Mucosa of stomach (tissue), 1 donor: ENCODE measurements at regions not wholly inside any gene's neighbourhood (a gene's known extent, or its start where the extent isn't known, plus 50 kb on each side); places are given as distances from the start of the nearest gene placed in this dataset.

Source experiments
- H3K27me3 ChIP-seq: one replicate; pipeline ENCODE4 v1.7.0; 2013; ENCODE audit warnings: mild to moderate bottlenecking, low read length; ENCODE audit not compliant: control insufficient read depth, insufficient read depth
- H3K36me3 ChIP-seq: one replicate; pipeline ENCODE4 v1.7.0; 2013; ENCODE audit warnings: low read length; ENCODE audit not compliant: control insufficient read depth, insufficient read depth
- H3K4me1 ChIP-seq: one replicate; pipeline ENCODE4 v1.7.0; 2013; ENCODE audit warnings: mild to moderate bottlenecking, low read length; ENCODE audit not compliant: control insufficient read depth, insufficient read depth
- H3K4me3 ChIP-seq: one replicate; pipeline ENCODE4 v1.7.0; 2013; ENCODE audit warnings: low read length
- H3K9ac ChIP-seq: one replicate; pipeline ENCODE4 v1.7.0; 2013; ENCODE audit warnings: mild to moderate bottlenecking, low read length, moderate library complexity
- H3K9me3 ChIP-seq: one replicate; pipeline ENCODE4 v1.7.0; 2013; ENCODE audit warnings: mild to moderate bottlenecking, low read length, moderate library complexity; ENCODE audit not compliant: control insufficient read depth
- donor health status: Pancreatic carcinoma.

DNA sequence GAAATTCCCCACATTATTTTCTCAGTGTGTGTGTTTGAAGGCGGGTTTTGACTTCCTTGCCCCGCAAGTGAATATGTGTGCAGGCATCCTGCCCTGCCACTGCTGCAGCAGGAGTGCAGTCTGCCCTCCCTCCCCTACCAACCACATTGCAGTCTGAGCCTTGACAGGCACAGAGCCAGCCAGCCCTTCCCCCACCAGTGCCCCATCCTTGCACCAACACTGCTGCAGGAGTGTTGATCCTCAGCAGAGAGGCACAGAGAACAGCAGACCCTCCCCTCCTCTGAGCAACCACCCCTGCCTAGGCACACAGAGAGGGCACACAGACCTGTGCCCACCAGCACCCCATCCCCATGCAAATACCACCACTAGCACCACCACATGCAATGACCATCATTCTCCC, 683.0 kb upstream of the PKDCC start:
- H3K36me3 ChIP-seq = no peaks in the 10 kb centered on the region
- H3K27me3 ChIP-seq = no peaks in the 10 kb centered on the region
- no peak overlapping the region for H3K9ac ChIP-seq
- H3K4me3 ChIP-seq = no peak overlapping the region
- H3K9me3 ChIP-seq = no peaks in the 10 kb centered on the region
- H3K4me1 ChIP-seq = no peaks in the 10 kb centered on the region

DNA sequence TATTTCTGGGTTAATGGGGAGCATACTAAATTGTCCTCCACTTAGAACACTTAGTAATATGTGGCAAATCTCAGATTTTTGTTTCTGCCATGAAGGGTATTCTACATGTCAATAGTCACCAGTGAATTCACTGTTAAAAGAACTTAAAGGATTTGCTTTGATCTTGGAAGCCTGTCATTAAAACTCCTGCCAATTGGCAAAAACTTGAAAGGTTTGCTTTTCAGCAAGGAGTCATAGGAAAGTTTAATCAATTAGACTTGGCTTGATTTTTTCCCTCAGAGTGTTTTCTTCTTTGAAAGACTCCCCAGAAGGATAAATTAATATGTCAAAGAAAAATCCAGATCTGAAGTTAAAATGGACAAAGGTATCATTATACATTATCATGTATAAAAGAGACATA, 671.9 kb upstream of the PKDCC start:
- Histone ChIP-seq H3K4me3 (no peak overlapping the region), H3K4me1 (no peaks in the 10 kb centered on the region), H3K9me3 (no peaks in the 10 kb centered on the region)

DNA sequence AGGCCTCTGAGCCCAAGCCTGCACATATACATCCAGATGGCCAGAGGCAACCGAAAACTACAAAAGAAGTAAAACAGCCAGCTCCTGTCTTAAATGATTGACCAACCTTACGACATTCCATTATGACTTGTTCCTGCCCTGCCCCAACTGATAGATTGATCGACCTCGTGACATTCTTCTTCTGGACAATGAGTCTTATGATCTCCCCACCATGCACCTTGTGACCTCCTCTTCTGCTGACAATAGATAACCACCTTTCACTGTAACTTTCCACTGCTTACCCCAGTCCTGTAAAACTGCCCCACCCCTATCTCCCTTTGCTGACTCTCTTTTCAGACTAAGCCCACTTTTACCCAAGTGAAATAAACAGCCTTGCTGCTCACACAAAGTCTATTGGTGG, 670.0 kb upstream of the PKDCC start:
- Histone ChIP-seq H3K36me3 (no peaks in the 10 kb centered on the region), H3K27me3 (no peaks in the 10 kb centered on the region), H3K9me3 (no peaks in the 10 kb centered on the region), H3K4me1 (no peaks in the 10 kb centered on the region), H3K4me3 (no peak overlapping the region), H3K9ac (no peak overlapping the region)

More for the DNA sequence above, 671.9 kb upstream of the PKDCC start:
- Histone ChIP-seq H3K36me3 (no peaks in the 10 kb centered on the region), H3K27me3 (no peaks in the 10 kb centered on the region), H3K9ac (no peak overlapping the region)

DNA sequence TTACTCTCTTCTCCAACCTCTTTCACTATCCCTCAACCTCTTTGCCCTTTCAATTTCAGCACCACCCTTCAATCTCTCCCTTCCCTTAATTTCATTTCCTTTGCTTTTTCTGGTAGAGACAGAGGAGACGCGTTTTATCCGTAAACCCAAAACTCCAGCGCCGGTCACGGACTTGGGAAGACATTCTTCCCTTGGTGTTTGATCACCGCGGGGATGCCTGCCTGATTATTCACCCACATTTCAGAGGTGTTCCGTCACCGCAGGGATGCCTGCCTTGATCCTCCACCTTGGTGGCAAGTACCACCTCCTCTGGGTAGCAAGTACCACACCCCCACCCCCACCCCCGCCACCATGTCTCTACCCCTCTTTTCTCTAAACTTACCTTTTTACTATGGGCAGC, 669.4 kb upstream of the PKDCC start:
- no peaks in the 10 kb centered on the region for H3K27me3 ChIP-seq
- no peak overlapping the region for H3K4me3 ChIP-seq
- no peak overlapping the region for H3K9ac ChIP-seq
- no peaks in the 10 kb centered on the region for H3K36me3 ChIP-seq
- H3K9me3 ChIP-seq = no peaks in the 10 kb centered on the region
- H3K4me1 ChIP-seq = no peaks in the 10 kb centered on the region

DNA sequence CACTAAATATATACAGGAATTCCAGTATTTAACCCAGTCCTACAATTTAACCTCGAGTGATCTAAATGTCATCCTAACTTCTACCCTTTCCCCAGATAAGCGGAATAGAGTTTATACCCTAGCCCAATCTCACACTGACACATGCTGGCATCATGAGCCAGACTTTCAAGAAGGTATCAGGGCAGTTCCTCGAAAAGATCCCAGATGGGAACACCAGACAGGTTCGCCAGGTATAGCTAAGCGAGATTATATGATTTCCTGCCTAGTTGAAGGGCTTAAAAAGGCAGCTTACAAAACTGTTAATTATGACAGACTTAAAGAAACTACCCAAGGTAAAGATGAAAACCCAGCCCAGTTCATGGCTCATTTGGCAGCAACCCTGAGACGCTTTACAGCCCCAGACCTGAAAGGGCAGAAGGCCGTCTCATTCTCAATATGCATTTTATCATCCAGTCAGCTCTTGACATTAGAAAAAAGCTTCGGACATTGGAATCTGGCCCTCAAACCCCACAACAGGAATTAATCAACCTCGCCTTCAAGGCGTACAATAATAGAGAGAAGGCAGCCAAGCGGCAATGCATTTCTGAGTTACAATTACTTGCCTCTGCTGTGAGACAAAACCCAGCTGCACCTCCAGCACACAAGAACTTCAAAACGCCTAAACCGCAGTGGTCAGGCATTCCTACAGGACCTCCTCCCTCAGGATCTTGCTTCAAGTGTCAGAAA, 668.2 kb upstream of the PKDCC start:
- no peaks in the 10 kb centered on the region for H3K27me3 ChIP-seq

DNA sequence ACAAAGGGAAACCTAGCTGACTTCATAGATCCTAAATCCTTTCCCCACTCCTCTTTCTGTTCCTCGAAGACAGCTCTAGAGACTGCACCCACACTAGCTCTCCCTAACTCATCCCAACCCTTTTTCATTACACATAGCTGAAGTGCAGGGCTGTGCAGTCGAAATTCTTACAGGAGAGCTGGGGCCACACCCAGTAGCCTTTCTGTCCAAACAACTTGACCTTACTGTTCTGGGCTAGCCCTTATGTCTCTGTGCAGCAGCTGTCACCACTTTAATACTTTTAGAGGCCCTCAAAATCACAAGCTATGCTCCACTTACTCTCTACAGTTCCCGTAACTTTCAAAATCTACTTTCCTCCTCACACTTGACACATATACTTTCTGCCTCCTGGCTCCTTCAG, 666.1 kb upstream of the PKDCC start:
- no peaks in the 10 kb centered on the region for H3K27me3 ChIP-seq
- no peaks in the 10 kb centered on the region for H3K36me3 ChIP-seq
- no peaks in the 10 kb centered on the region for H3K9me3 ChIP-seq
- H3K9ac ChIP-seq = no peak overlapping the region
- no peak overlapping the region for H3K4me3 ChIP-seq
- no peaks in the 10 kb centered on the region for H3K4me1 ChIP-seq

More for the DNA sequence above, 668.2 kb upstream of the PKDCC start:
- Histone ChIP-seq H3K4me3 (no peak overlapping the region), H3K36me3 (no peaks in the 10 kb centered on the region), H3K4me1 (no peaks in the 10 kb centered on the region), H3K9me3 (no peaks in the 10 kb centered on the region), H3K9ac (no peak overlapping the region)

DNA sequence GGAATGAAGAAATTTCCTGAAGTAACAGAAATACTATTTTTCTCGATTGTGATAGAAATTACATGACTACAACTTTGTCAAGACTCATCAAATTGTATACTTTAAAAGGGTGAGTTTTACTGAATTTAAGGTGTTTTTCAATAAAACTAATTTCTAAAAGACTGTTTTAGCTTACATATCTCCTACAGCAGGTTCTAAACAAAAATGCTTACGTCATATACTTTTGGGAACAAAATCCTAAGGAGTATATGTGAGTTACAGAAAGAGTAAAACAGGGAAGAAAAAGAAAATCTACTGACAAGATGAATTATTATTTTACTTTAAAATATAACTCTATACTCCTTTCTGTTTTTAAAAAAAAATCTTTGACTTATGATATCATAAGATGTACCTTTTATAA, 660.3 kb upstream of the PKDCC start:
- Histone ChIP-seq H3K4me3 (no peak overlapping the region), H3K9me3 (no peaks in the 10 kb centered on the region), H3K36me3 (no peaks in the 10 kb centered on the region), H3K27me3 (no peaks in the 10 kb centered on the region), H3K9ac (no peak overlapping the region), H3K4me1 (no peaks in the 10 kb centered on the region)

DNA sequence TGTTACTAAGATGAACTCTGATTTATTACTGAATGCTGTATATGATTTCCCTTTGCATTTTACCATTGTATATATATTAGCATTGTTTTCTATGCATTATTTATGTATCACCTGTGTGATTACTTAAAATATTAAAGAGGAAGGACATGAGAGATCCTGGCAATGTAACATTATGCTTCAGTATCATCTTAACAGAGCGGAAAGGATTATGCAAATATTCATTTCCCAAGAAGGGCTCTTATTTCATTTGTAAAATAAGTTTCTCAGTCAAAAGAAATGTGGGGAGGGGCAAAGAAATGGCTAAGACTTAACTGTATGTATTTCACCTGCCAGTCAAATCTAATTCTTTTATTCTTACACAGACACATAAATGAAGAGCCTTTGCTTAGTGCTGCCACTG, 654.2 kb upstream of the PKDCC start:
- Histone ChIP-seq H3K27me3 (no peaks in the 10 kb centered on the region), H3K4me1 (no peaks in the 10 kb centered on the region), H3K9ac (no peak overlapping the region), H3K4me3 (no peak overlapping the region), H3K36me3 (no peaks in the 10 kb centered on the region), H3K9me3 (no peaks in the 10 kb centered on the region)

DNA sequence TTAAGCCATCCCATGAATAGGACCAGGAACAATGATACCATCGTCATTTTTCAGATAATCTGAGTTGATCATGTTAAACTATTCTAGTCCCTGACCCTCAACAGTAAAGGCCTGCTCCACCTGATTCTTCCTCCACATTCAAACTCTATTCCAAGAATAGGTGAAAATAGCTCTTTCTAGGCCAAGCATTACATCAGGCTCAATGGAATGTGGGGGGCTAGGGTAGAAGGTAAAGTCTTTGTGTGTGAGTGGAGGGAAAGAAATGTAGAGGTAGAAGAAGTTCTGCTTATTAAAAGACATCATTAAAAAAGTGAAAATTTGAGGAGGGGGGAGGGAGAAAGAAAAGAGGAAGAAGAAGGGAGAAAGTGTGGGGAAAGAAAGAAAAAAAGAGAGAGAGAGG, 653.3 kb upstream of the PKDCC start:
- H3K36me3 ChIP-seq = no peaks in the 10 kb centered on the region
- H3K27me3 ChIP-seq = no peaks in the 10 kb centered on the region
- no peaks in the 10 kb centered on the region for H3K4me1 ChIP-seq
- no peaks in the 10 kb centered on the region for H3K9me3 ChIP-seq
- no peak overlapping the region for H3K4me3 ChIP-seq
- H3K9ac ChIP-seq = no peak overlapping the region

DNA sequence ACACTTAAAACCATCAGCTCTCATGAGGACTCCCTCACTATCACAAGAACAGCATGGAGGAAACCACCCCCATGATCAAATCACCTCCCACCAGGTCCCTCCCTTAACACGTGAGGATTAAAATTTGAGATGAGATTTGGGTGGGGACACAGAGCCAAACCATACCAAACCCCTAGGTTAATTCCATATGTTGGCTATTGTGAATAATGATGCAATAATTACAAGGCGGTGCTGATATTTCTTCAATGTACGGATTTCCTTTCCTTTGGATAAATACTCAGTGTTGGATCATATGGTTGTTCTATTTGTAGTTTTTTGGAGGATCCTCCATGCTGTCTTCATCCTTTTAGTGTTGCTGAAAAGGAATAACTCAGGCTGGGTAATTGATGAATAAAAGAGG, 652.1 kb upstream of the PKDCC start:
- Histone ChIP-seq H3K27me3 (no peaks in the 10 kb centered on the region), H3K9me3 (no peaks in the 10 kb centered on the region), H3K9ac (no peak overlapping the region)

DNA sequence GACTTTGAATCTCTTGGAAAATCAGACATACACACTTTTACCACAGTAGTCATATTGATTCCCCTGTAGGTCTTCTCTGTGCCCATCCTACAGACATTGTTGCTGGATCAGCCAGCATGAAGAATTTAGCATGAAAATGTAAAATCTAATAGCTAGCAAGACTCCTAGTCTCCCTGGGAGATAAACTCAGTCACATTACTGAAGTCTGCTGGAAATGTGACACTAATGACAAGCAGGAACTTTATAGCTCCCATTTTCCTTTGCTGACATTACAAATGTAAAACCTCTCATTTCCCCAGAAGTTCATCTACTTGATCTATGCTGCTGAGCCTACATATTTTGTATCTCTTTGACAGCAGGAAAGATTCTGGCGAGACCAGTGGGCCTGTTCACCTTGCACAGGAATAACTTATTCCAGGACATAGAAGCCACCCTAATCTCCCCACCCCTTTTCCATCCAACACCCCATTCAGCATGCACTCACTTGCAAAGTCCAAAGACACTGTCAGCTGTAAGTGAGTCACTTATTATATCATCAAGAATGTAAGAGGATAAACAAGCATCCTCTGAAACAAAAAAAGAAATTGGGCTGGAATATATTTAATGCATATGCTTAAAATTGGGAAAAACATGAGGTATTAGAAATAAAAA, 648.3 kb upstream of the PKDCC start:
- no peaks in the 10 kb centered on the region for H3K4me1 ChIP-seq
- no peaks in the 10 kb centered on the region for H3K9me3 ChIP-seq
- H3K4me3 ChIP-seq = no peak overlapping the region
- H3K9ac ChIP-seq = no peak overlapping the region
- no peaks in the 10 kb centered on the region for H3K36me3 ChIP-seq
- H3K27me3 ChIP-seq = no peaks in the 10 kb centered on the region

More for the DNA sequence above, 652.1 kb upstream of the PKDCC start:
- Histone ChIP-seq H3K4me3 (no peak overlapping the region), H3K36me3 (no peaks in the 10 kb centered on the region), H3K4me1 (no peaks in the 10 kb centered on the region)

DNA sequence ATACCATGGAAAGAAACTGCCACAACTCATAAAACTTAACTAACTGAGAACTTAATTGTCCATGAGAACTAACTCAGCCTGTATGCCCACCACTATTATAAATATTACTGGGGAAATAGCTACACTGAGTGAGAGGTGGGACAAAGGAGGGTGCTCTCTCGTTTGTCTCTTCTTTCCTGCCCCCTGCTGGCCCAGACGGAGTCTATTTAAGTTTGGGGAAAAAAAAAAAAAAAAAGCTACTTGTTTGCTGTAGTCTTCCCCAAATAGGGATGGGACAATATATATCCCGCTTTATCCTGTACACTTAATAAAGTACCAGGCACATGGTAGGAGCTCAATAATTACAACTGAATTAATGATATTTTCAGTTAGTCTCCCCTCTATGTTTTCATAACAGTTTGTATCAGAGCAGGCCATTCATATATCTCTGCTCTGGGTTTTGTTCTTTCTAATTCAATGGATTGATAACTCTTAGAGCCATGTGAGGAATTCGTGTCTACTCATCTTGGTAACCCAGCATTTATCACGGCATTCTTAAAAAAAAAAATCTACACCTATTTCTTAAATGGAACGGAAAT, 647.6 kb upstream of the PKDCC start:
- no peaks in the 10 kb centered on the region for H3K4me1 ChIP-seq
- no peaks in the 10 kb centered on the region for H3K9me3 ChIP-seq
- no peaks in the 10 kb centered on the region for H3K36me3 ChIP-seq
- H3K27me3 ChIP-seq = no peaks in the 10 kb centered on the region
- H3K4me3 ChIP-seq = no peak overlapping the region
- H3K9ac ChIP-seq = no peak overlapping the region
